ENCODE measurements at regions not wholly inside any gene's neighbourhood (a gene's known extent, or its start where the extent isn't known, plus 50 kb on each side); places are given as distances from the start of the nearest gene placed in this dataset.
A peak's percentile ranks its signal among the peaks of the same experiment; 100 is the strongest.
"Not testable (repeated sequence)": the region's sequence is repeated elsewhere in the genome, so short reads cannot be mapped to it uniquely, and the experiment has no call there.

- DNase-seq = no peak
Observed at GRCh38 chr2:129806990-129807389, 172.5 kb upstream of the RAB6C start.

DNA sequence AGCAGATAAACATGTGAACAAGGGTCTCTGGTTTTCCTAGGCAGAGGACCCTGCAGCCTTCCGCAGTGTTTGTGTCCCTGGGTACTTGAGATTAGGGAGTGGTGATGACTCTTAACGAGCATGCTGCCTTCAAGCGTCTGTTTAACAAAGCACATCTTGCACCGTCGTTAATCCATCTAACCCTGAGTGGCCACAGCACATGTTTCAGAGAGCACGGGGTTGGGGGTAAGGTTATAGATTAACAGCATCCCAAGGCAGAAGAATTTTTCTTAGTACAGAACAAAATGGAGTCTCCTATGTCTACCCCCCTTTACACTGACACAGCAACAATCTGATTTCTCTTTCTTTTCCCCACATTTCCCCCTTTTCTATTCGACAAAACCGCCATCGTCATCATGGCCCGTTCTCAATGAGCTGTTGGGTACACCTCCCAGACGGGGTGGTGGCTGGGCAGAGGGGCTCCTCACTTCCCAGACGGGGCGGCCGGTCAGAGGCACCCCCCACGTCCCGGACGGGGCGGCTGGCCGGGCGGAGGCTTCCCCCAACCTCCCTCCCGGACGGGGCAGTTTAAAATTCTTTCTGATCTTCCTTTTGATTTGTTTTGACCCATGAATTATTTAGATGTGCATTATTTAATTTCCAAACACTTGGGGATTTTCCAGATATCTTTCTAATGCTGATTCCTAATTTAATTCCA, 171.7 kb upstream of the RAB6C start:
- not testable (repeated sequence) for DNase-seq

GRCh38 chr2:129810521-129810920, 168.9 kb upstream of the RAB6C start:
- no peak for DNase-seq

- DNase-seq = peak in 23 of 58 donors; percentile 4 to 58 (median 17)
Observed at GRCh38 chr2:129812071-129812470, 167.4 kb upstream of the RAB6C start.

- no peak for DNase-seq
Observed at GRCh38 chr2:129812654-129813053, 166.8 kb upstream of the RAB6C start.

DNA sequence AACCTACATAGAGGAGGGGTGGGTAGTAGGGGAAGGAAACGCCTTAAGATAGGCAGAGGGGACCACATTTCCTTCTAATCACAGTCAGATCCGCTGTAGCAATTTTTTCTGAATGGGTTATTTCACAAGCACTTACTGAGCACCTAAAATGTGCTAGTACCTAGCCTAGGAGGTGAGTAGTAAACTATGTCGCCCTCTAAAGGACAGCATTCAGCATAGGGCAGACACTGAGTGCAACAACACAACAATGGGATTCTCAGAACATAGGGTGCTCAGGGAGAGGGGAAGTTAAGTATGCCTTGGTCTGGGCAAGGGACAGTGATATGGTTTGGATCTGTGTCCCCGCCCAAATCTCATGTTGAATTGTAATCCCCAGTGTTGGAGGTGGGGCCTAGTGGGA, 166.1 kb upstream of the RAB6C start:
- no peak for DNase-seq

DNA sequence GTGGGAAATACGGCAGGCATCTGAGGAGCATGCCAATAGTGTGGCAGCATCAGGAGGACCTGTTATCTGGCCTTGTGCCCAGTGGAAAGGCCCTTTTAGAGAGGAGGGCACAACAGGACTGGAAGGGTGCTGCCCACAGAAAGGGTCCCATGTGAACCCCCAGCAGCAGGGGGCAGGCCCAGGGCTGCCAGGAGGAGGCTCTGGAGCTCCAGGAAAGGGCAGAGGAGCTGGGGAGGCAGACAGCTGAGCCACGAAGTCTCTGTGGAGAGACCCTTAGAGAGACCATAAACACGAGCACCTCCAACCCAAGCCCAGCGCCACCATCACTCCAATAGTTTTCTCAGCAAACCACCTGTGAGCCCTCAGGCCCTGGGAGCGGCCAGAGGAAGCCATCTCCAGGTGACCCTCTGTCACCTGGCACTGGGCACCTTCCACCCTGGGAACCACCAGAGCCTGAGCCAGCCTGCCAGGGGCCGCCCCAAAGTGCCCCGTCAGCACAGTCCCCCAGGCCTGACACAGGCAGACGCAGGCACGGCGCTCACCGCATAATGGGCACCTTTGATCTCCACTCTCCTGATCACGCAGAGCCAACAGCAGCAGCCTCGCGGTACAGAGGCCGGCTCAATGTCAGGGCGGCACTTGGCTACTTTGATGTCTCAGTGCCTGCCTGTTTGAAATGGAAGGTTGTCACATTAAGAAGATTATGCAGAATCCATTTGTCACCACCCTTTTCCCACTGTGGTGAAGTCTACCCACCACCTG, 162.5 kb upstream of the RAB6C start:
- DNase-seq = no peak

- DNase-seq = no peak
Observed at GRCh38 chr2:129819855-129820254, 159.6 kb upstream of the RAB6C start.

DNA sequence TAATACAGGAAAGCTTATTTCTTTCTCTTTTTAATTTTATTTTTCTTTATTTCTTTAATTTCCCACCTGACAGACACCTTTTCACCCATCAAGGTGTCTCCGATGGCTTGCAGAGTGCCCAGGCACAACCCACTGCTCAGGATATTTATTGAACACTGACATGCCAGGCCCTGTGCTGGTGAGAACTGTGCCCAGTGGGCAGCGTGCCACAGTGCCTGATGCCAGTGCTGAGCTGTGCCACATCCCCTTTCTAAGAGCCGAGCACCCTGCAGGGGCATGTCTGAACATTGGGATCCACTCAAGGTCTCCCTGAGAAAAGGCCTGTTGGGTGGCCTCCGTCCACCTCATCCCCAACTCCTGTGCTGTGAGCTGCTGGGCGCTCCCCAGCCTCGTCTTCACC, 158.6 kb upstream of the RAB6C start:
- DNase-seq = no peak

DNA sequence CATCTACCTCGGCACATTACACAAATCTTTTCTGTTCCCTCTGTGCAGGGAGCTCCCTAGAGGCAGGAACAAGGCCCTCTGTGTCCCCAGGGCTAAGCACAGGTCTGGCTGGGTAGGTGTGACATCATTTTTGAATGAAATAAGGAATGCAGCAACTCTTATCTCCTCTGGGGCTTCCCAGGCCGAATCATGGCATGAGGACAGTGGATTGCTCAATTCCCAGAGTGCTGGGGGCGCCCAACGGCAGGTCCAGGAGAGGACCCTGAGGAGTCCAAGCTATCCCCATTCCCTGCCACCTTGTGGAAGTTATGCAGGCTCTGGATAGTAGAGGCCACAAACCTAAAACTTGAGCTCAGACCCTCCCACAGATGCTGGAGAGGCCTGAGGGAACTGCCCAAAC, 158.0 kb upstream of the RAB6C start:
- no peak for DNase-seq

DNA sequence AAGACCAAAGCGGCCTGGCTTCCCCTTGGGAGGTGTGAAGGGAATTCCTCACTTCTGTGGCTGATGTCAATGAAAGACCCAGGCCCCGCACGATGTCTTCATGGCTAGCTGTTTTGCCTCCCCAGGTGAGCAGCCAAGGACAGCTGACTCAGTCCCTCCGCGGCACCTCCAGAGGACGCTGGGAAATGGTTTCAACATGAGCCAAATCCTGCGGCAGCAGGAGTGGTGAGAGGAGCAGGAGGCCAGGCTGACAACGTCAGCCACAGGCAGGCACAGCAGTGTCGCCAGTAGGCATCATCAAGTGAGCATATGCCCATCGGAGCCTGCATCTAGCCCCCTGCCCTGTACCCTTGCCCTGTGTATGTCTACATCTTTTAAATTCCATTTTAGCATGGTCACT, 156.4 kb upstream of the RAB6C start:
- DNase-seq = no peak

GRCh38 chr2:129827311-129828090, 152.0 kb upstream of the RAB6C start:
- DNase-seq = no peak

DNA sequence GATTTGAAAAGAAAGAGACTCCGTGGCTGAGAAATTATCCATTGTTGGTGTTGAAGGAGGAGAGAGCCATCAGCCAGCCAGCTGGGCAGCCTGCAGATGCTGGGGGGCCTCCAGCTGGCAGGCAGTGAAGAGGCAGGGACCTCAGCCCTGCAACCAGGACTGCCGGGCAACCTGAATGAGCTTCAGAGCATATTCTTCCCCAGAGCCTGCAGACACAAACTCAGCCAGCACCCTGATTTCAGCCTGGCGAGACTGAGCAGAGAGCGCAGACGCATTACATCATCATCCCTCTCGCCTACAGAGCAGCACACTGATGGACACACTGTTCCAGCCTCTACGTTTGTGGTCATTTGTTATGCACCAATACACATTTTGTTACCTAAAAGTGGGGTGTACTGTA, 150.7 kb upstream of the RAB6C start:
- DNase-seq = peak in 15 of 58 donors; percentile 8 to 59 (median 27)

DNA sequence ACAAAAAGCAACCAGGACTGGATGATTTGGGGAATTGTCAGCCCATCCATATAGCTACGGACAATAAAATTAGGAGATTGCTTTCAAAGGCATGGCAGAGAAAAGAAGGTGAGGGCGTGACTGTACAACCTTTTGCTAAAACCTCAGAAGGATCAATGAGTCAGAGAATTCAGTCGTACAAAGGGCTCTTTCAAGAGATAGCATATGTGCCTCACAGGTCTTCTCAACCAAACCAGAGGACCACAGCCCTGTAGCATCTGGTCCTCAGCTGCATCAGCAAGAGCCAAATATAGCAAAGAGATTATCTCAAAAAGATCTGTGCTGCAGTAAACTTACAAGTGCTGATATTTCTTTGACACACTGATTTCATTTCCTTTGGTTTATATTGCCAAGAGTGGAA, 149.9 kb upstream of the RAB6C start:
- DNase-seq = no peak

DNA sequence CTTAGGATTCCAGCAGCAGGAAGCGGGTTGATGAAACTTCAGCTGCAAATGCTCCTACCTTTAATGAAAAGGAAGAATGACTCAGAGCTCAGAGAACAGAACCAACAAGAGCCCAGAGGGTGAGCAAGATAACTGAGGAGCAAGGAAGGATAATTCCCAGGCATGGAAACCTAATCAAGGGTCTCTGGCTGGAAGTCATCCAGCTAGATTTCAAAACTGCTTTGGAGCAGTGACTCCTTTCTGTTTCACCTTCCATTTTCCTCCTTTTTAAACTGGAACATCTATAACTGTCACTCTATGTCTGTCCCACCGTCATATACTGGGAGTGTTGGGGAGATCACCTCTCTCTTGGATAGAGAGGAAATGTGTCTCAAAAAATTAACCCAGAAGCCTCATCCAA, 148.4 kb upstream of the RAB6C start:
- no peak for DNase-seq

GRCh38 chr2:129833465-129833864, 146.0 kb upstream of the RAB6C start:
- DNase-seq = not testable (repeated sequence)

GRCh38 chr2:129847043-129847442, 132.4 kb upstream of the RAB6C start:
- no peak for DNase-seq

GRCh38 chr2:129849559-129850160, 129.8 kb upstream of the RAB6C start:
- DNase-seq = peak in 2 of 58 donors; percentile 5 to 45

DNA sequence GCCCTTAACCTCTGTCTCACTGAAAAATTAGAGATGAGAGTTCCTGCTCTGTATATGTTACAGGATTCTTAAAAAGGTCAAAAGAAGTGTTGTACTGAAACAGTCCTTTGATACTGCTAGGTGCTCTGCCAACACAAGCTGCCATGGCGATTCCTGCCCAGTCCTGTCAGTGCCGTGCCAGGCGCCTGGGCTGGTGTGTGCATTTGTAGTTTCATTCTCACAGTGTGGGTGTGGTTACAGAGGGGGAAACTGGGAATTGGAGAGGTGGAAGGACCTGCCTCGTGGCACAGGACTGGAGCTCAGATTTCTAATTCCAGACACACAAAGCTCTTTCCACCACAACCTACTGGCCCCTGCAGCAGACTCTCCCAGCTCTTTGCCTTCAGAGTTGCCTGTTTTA, 122.3 kb upstream of the RAB6C start:
- DNase-seq = no peak

GRCh38 chr2:129859175-129859574, 120.3 kb upstream of the RAB6C start:
- DNase-seq = no peak

- no peak for DNase-seq
Observed at GRCh38 chr2:129860088-129860487, 119.4 kb upstream of the RAB6C start.
